GM13977 (cell line): ENCODE measurements at regions not wholly inside any gene's neighbourhood (a gene's known extent, or its start where the extent isn't known, plus 50 kb on each side); places are given as distances from the start of the nearest gene placed in this dataset.

Experiments
- DNase-seq: peaks from one replicate; pipeline ENCODE4 v3.0.0; 2012; ENCODE audit warnings: low spot score
- CTCF ChIP-seq: IDR thresholded peaks from 2 replicates; pipeline ENCODE4 v1.5.1; 2012; ENCODE audit warnings: mild to moderate bottlenecking, control low read depth; ENCODE audit not compliant: insufficient read depth; ENCODE audit errors: extremely low read depth, missing control alignments
- in situ Hi-C: fragments of 300-500 bp; cut with MboI; formaldehyde crosslinking; loops from one replicate; pipeline ENCODE4 v1.12.0; 2022; ENCODE audit warnings: low sequenced_read_pairs, low pct_unique_long_range_greater_than_20kb, mixed read lengths, inconsistent platforms; ENCODE audit not compliant: unreplicated experiment

- in situ Hi-C loops: no loop called here
- no peak for DNase-seq
- no peak for TF ChIP-seq CTCF
Observed at GRCh38 chr13:75052616-75053015, 429.4 kb downstream of the TBC1D4 start.

GRCh38 chr13:75050419-75051046, 431.4 kb downstream of the TBC1D4 start:
- in situ Hi-C loops: no loop called here
- TF ChIP-seq CTCF: no peak
- DNase-seq: no peak

GRCh38 chr13:75049735-75050335, 432.1 kb downstream of the TBC1D4 start:
- in situ Hi-C loops: no loop called here
- no peak for DNase-seq
- no peak for TF ChIP-seq CTCF

- in situ Hi-C loops: no loop called here
- no peak for DNase-seq
- TF ChIP-seq CTCF: no peak
Observed at GRCh38 chr13:75042807-75043206, 439.2 kb downstream of the TBC1D4 start.

GRCh38 chr13:75038393-75039113, 443.4 kb downstream of the TBC1D4 start:
- in situ Hi-C loops: no loop called here
- DNase-seq: no peak
- TF ChIP-seq CTCF: no peak

GRCh38 chr13:75025956-75026355, 456.0 kb downstream of the TBC1D4 start:
- in situ Hi-C loops: no loop called here
- no peak for TF ChIP-seq CTCF
- no peak for DNase-seq
